HG02981 (cell line): ENCODE measurements at regions not wholly inside any gene's neighbourhood (a gene's known extent, or its start where the extent isn't known, plus 50 kb on each side); places are given as distances from the start of the nearest gene placed in this dataset.
"Not testable (repeated sequence)": the region's sequence is repeated elsewhere in the genome, so short reads cannot be mapped to it uniquely, and the experiment has no call there.

Experiments used
- ATAC-seq: cut with Tn5 transposase; IDR thresholded peaks from one replicate; pipeline ENCODE4 v1.9.1; 2021; ENCODE audit warnings: mild to moderate bottlenecking, moderate library complexity; ENCODE audit not compliant: unreplicated experiment

DNA sequence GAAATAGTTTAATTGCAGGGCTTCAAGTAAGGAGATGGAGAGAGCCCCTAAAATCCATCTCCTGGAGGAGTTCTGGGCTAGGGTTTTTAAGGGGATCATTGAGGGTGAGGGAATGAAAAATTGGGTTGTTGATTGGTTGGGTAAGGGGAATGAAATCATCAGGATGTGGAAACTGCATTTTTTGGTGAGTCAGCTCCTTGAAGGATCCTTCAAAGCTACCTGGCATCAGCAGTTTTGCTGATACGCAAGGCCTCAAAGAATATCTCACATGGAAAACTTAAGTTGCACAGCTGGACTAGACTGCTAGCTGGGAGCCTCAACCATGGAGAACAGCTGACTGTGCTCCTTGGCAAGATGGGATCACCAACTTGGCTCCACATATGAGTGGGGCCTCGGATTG lies 136.7 kb downstream of the FGF10 start:
- ATAC-seq, result no peak

DNA sequence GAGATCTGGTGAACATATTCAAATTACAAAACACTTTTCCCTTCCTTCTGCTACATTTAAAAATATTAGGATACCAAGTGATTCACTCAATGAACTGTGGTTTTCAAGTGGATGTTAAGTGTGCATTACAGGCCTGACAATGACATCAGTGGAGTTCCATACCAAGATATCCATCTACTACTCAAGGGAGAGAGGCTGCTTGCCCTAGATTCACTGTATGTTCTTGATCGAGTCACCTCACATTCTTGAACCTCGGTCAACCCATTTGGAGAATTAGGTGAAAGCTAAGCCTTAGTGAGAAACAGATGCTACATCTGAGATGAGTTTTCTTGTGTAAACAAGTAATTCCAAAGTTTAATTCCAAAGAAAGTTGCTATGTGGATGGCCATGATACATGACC lies 142.2 kb downstream of the FGF10 start:
- ATAC-seq, result no peak

DNA sequence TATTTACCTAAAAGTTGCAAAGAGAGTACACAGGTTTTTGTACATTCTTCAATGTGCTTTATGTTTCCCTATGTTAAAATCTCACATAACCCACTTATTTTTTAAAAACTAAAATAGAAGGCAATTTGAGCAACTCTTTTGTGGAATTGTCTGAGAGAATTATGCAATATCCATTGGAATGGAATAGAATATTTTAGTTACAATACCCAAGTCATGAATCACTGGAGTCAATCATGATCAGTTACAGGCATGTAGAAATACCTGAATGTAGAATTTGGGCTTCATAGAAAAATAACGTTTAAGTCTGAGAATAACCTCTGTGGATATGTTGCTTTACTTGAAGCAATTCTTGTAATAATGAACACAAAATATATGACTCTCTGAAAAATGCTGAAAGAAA lies 143.3 kb downstream of the FGF10 start:
- ATAC-seq, result no peak

DNA sequence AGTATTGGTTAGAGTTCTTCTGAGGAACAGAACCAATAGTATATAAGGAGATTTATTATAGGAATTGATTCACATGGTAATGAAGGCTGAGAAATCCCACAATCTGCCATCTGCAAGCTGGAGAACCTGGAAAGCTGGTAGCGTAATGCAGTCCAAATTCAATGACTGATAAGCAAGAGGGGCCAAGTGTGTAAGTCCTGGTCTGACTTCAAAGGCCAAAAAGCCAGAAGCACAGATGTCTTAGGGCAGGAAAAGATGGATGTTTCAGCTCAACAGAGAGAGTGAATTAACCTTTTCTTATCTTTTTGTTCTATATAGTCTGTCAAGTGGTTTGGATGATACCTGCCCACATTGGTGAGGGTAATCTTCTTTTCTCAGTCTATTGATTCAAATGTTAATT lies 146.4 kb downstream of the FGF10 start:
- ATAC-seq, result no peak

DNA sequence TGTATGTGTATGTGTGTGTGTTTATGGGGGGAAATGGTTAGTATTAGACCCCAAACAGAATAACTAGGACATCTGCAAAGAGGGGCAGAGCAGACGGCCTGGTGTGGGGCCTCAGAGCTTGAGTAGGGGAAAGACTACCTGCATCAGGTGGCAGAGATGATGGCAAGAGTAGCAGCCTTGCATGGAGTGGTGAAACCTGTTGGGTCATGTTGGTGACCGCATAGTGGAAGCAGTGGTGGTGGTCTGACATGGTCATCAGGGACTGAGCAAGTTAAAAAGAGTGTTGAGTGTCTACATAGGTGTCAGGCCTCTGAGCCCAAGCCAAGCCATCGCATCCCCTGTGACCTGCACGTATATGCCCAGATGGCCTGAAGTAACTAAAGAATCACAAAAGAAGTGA lies 153.2 kb downstream of the FGF10 start:
- no peak for ATAC-seq

DNA sequence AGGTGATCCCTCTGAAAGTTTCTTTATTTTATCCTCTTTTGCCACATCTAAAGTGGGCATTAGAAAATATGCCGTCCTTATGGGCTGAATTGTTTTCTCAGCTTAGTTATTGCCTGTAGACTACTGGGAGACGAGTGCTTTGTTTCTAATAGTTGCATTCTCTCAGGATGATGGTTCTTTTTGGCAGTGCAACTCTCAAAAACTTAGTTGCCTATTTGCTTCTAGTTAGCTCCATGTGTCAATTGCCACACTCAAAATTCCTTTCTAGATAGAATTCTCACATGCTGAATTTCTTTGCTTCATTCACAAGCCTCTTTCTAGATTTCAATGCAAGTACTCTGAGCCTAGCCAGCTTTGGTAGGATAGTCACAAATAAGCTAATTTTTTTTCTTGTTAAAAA lies 155.5 kb downstream of the FGF10 start:
- no peak for ATAC-seq

DNA sequence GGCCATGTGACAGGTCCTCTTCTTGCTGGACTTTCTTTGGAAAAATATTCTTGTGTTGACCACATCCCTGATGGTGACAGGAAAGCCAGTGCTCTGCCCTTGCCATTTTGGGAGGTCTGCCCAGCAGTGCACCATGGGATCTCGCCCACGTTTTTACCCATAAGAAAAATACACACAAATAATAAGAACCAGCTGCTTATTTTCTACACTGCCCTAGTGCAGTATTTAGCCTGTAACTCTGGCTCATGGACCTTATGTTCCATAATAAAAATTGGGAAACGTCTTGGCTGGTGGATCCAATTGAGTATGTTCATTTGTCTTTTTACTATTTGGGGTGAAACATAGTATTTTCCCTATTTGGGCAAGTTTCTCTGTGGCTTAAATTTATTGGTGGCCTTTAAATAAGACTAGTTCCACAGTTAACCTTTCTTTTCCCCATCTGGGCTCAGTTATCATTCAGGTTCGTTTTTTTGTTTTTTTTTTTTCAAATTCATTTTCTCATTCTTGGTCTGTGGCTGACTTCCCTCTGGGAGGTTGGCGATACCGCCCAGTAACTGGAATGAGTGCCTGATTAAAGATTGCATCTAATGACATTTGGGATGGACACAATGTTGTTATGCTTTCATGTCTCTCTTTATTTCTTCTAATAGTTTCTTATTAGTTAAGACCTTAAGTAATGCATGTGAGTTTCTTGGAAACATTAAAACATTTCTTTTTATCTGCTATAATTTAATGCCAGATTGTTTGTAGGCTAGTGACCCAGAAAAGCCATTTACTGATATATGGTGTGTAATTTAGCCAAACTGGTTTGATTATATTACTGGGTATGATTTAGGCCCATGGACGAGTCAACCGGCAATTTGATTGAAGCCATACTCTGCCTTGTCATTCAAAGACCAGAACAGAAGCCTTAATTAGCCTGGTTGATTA lies 163.7 kb downstream of the FGF10 start:
- ATAC-seq, result no peak

DNA sequence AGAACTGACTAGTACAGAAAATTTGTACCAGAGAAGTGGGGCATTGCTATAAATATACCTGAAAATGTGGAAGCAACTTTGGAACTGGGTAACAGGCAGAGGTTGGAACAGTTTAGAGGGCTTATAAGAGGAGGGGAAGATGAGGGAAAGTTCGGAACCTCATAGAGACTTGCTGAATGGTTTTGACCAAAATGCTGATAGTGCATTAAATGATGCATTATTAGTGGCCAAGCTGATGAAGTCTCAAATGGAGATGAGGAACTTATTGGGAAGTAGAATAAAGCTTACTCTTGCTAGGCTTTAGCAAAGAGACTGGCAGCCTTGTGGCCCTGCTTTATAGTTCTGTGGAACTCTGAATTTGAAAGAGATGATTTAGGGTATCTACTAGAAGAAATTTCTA lies 189.8 kb downstream of the FGF10 start:
- no peak for ATAC-seq

DNA sequence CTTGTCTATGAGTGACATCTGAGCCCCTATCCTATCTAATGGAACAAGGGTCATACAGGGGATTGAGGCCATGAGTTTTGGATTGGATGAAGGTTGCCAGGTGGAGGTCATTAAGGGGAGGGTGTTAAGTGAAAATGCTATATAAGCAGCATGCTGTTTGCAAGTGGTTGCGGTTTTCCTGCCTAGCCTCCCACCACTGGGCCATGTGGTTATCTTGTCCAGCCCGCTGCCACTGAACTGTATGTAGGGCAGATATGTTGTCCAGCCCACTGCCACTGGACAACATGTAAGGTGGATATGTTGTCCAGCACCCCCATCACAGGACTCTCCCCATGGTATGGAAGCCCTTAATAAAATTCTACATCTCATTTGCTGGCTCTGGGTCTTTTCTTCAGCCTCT lies 200.0 kb downstream of the FGF10 start:
- no peak for ATAC-seq

DNA sequence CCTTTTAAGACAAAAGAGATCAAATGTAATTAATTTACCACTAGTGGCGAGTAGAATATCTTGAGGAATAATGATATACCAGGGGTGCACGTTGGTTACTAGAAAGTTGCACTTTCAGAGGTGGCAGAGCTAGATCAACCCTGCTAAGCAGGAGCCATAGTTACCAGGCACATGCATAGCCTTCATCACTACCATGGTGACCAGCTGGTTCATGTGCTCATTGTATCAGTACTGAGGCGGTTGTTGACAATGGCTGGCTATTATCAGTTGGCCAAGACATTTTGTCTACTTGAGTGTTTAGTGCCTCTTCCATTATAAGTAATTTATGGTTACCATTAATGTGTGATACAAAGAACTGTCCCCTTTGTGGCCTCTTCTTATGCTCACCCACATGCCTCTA lies 201.2 kb downstream of the FGF10 start:
- no peak for ATAC-seq

DNA sequence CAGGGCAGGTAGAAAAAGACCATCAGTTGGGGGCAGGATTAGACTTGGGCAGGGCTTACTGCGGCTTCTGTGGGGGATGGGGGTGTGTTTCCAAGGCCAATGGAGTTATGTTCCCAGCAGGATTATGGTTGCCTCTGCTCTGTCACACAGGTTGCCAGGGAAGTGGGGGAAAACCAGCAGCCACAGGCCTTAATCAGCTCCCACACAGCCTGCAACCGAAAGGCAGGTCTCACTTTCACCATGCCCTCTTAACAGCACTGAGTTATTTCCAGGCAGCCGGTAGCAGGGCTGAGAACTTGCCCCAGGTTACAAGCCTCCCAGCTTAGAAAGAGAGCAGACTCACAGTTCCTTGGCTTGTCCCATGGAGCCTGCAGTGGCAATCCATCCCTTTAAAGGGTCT lies 205.5 kb downstream of the FGF10 start:
- no peak for ATAC-seq

DNA sequence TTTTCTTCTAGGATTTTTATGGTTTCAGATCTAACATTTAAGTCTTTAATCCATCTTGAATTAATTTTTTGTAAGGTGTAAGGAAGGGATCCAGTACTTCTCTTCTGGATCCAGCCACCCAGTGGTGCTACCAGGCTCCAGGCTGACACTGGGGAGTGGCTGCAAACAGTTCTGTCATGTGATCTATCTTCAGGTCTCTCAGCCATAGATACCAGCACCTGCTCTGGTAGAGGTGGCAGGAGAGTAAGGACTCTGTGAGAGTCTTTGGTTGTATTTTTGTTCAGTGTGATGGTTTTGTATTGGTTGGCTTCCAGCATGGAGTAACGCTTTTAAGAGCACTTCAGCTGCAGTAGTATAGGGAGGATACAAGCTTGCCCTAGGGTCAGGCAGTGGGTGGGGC lies 205.9 kb downstream of the FGF10 start:
- ATAC-seq, result no peak

DNA sequence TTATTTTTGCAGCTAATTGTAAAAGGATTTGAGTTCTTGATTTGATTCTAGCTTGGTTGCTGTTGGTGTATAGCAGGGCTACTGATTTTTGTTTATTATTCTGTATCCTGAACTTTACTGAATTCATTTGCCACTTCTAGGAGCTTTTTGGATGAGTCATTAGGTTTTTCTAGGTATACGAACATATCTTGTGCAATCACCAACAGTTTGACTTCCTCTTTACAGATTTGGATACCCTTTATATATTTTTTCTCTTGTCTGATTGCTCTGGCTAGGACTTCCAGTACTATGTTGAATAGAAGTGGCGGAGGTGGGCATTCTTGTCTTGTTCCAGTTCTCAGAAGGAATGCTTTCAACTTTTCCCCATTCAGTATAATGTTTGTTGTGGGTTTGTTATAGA lies 210.8 kb downstream of the FGF10 start:
- ATAC-seq, result no peak

DNA sequence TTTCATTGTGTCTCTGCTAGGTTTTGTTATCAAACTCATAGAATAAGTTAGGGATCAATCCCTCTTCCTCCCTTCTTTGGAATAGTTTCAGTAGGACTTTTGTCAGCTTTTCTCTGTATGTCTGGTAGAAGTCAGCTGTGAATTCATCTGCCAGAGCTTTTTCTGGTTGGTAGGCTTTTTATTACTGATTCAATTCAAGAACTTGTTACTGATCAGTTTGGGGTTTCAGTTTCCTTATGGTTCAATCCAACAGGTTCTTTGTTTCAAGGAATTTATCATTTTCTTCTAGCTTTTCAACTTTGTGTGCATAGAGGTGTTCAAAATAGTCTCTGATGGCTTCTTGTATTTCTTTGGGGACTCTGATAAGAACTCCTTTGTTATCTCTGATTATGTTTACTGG lies 221.7 kb downstream of the FGF10 start:
- no peak for ATAC-seq

DNA sequence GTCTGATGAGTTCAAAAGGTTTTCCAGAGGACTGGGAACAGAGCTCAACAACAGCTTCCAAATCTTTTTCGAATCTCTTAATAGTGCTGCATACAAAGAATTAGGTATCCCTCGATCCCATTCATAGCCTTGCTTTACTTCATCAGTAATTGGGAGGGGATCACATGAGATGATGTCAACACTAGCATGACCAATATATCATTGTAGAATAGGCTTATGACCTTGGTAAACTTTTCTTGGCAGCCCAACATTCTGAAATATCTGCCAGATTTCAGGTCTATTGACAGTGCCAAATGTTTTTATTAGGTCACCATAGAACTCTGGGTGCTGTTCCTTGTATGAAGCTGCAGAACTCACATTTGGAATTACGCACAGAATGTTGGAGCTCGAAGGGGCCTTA lies 228.9 kb downstream of the FGF10 start:
- no peak for ATAC-seq

DNA sequence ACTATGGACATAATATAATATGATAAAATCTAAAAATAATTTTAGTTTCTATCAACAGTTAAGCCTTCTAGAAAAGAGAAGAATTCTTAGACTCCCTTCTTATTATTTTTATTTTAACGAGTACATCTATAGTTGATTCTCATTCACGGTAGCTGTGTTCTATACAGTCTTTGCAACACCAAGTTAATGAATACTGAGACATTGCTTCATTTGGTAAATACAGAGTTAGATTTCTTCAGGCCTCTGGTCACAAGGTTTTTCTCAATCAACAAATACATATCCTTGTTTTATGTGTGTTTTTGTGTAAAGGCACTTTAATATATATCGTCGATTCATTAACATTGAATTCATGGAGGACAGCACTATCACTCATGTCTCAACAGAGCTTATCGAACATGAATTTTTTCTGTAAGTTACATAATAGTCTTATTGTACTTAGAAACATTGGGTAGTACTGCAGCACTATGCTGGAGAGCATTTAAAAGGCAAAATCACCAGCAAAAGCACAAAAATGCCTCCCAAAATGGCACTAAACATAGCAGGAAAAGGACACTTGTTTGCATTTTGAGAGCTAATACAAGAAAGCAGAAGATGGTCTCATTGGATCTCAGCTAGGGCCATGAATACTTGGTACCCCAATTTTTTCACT lies 239.0 kb downstream of the FGF10 start:
- ATAC-seq, result no peak

DNA sequence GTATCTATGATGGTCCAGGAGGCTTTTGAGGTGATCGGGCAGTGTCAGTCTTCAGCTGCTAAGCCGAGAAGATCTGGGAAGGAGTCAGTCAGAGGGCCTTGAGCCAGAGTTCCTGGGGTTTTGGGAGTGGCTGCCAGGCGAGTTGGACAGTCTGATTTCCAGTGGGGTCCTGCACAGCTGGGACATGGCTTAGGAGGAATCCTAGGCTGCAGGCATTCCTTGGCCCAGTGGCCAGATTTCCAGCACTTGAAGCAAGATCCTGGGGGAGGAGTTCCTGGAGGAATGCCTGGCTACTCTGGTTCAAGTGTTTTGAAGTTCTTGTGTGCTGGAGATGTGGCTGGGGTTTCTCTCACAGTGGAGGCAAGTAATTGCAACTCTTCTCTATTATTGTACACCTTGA lies 271.3 kb downstream of the FGF10 start:
- ATAC-seq, result not testable (repeated sequence)

DNA sequence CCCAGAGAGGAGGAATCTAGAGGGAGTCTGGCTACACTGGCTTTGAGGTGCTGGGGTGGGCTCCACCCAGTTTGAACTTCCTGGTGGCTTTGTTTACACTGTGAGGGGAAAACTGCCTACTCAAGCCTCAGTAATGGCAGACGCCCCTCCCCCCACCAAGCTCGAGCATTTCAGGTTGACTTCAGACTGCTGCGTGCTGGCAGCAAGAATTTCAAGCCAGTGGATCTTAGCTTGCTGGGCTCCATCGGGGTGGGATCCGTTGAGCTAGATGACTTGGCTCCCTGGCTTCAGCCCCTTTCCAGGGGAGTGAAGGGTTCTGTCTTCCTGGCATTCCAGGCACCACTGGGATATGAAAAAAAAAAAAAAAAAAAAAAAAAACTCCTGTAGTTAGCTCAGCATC lies 281.0 kb downstream of the FGF10 start:
- not testable (repeated sequence) for ATAC-seq

DNA sequence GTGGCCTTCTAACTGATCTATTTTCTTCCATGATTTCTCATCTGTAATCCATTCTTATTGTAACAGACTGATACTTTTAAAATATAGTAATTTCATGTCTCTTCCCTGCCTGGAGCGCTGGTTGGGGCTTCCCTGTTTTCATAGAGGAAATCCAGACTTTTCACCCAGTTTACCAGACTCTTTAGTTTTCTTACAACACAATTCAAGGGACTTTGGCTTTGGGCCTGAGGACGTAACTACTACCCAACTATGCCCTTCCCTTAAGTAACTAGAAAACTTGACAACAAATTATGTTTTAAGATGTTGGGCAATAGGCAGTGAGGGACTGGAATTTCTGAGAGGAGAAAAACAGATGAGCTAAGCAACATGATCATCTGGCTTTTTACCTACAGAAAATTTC lies 289.6 kb downstream of the FGF10 start:
- ATAC-seq, result no peak

DNA sequence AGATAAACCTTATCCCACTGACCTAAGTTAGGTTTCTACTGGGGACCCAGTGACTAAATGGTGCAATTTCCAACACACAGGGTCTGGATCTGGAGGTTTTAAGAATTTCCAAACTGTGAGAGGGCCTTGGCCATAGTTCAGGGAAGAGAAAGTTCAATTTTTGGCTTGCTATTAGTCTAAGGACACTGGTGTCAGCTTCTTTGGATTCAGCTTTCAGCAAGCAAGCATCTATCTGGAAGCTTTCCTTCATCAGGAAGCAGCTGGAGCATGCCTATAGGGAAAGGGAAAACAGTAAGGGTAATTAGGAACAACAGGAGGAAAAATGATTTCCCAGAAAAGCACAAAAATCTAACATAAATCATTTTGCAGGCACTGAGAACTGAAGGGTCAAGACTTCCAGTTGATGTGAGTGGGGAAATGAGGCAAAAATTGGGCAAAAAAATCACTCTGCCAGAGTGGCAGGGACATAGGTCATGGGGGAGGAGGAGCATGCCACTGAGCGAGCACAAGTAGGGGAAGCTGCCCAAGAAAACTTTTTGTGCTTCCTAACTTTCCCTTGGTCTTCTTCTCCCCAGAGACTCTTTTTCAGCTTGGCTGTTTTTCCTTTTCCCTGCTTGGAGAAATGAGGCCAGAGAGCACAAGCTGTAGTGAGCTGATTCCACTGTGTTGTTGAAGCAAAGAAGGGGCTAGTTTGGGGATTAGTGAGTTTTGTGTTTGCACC lies 299.6 kb downstream of the FGF10 start:
- no peak for ATAC-seq

DNA sequence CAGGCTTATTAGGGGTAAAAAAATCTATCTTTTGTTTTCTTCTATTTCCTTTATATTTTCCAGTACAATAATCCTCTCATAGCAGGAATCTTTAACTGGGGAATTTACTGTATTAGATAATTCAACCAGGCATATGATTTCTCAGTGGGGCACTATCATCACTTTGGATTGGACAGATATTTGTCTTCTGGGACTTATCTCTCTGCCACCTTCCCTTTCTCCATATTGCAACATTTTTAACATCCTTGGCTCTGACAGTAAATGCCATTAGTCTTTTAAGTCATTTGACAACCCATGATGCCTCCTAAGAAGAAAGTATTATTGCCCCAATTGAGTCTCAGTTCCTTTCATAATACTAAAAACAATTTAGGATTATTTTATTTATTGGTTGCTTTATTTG lies 304.1 kb downstream of the FGF10 start:
- no peak for ATAC-seq

DNA sequence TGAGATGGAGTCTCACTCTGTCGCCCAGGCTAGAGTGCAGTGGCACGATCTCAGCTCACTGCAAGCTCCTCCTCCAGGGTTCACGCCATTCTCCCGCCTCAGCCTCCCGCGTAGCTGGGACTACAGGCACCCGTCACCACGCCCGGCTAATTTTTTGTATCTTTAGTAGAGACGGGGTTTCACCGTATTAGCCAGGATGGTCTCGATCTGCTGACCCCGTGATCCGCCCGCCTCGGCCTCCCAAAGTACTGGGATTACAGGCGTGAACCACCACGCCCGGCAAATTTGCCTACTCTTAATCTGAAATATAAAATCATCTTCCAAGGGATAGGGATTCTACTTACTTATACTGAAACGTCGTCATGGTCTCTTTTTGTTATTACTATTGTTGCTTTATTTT lies 314.7 kb downstream of the FGF10 start:
- not testable (repeated sequence) for ATAC-seq
